GM13977 (cell line): ENCODE measurements at regions not wholly inside any gene's neighbourhood (a gene's known extent, or its start where the extent isn't known, plus 50 kb on each side); places are given as distances from the start of the nearest gene placed in this dataset.

Experiments used
- DNase-seq: peaks from one replicate; pipeline ENCODE4 v3.0.0; 2012; ENCODE audit warnings: low spot score
- CTCF ChIP-seq: IDR thresholded peaks from 2 replicates; pipeline ENCODE4 v1.5.1; 2012; ENCODE audit warnings: mild to moderate bottlenecking, control low read depth; ENCODE audit not compliant: insufficient read depth; ENCODE audit errors: extremely low read depth, missing control alignments
- in situ Hi-C: fragments of 300-500 bp; cut with MboI; formaldehyde crosslinking; loops from one replicate; pipeline ENCODE4 v1.12.0; 2022; ENCODE audit warnings: low sequenced_read_pairs, low pct_unique_long_range_greater_than_20kb, mixed read lengths, inconsistent platforms; ENCODE audit not compliant: unreplicated experiment

- in situ Hi-C loops: no loop called here
- TF ChIP-seq CTCF: no peak
- DNase-seq: peak; percentile 25
Measured at GRCh38 chr9:34809504-34810186, 99.7 kb upstream of the CCL21 start.

- TF ChIP-seq CTCF: no peak
- no peak for DNase-seq
- in situ Hi-C loops: no loop called here
Measured at GRCh38 chr9:34802916-34803315, 93.0 kb upstream of the CCL21 start.

GRCh38 chr9:34797367-34797766, 87.4 kb upstream of the CCL21 start:
- no peak for DNase-seq
- no peak for TF ChIP-seq CTCF
- in situ Hi-C loops: no loop called here

- no peak for TF ChIP-seq CTCF
- no peak for DNase-seq
- in situ Hi-C loops: no loop called here
Measured at GRCh38 chr9:34796924-34797323, 87.0 kb upstream of the CCL21 start.

- DNase-seq: peak; percentile 25
- TF ChIP-seq CTCF: no peak
- in situ Hi-C loops: no loop called here
Measured at GRCh38 chr9:34793428-34793827, 83.5 kb upstream of the CCL21 start.

- TF ChIP-seq CTCF: no peak
- peak; percentile 36 for DNase-seq
- in situ Hi-C loops: no loop called here
Measured at GRCh38 chr9:34783951-34784487, 74.1 kb upstream of the CCL21 start.
